Activated CD4-positive, CD25-positive, alpha-beta regulatory T cell treated with anti-CD3 and anti-CD28 coated beads, Interleukin-2, amount 50 U/mL, for 24 hours (primary cell): ENCODE measurements at regions not wholly inside any gene's neighbourhood (a gene's known extent, or its start where the extent isn't known, plus 50 kb on each side); places are given as distances from the start of the nearest gene placed in this dataset.
A peak's percentile ranks its signal among the peaks of the same experiment; 100 is the strongest.
"Not testable (repeated sequence)": the region's sequence is repeated elsewhere in the genome, so short reads cannot be mapped to it uniquely, and the experiment has no call there.

Source experiments
- ATAC-seq, 2 donors: fragments of 150-1000 bp; cut with Tn5 transposase; one replicate each; pipeline ENCODE4 v1.10.0; 2021; ENCODE audit warnings: mild to moderate bottlenecking in 1 of 2, moderate library complexity in 1 of 2

- ATAC-seq: no peak
These were observed 366.6 kb downstream of the PREX1 start for GRCh38 chr20:48461091-48461734.

GRCh38 chr20:48460681-48461080 lies 367.1 kb downstream of the PREX1 start:
- no peak for ATAC-seq

- no peak for ATAC-seq
These were observed 367.9 kb downstream of the PREX1 start for GRCh38 chr20:48459722-48460395.

GRCh38 chr20:48458601-48459385 lies 369.0 kb downstream of the PREX1 start:
- ATAC-seq: no peak

- ATAC-seq: no peak
These were observed 369.8 kb downstream of the PREX1 start for GRCh38 chr20:48458003-48458377.

GRCh38 chr20:48457193-48458002 lies 370.4 kb downstream of the PREX1 start:
- ATAC-seq: peak in 1 of 2 donors; percentile 21

- peak; percentile 28 to 44 for ATAC-seq
These were observed 371.2 kb downstream of the PREX1 start for GRCh38 chr20:48456366-48457192.

GRCh38 chr20:48455651-48456365 lies 372.0 kb downstream of the PREX1 start:
- no peak for ATAC-seq

GRCh38 chr20:48454671-48455490 lies 372.9 kb downstream of the PREX1 start:
- no peak for ATAC-seq

- ATAC-seq: no peak
These were observed 374.2 kb downstream of the PREX1 start for GRCh38 chr20:48453477-48454093.

- no peak for ATAC-seq
These were observed 376.4 kb downstream of the PREX1 start for GRCh38 chr20:48451401-48451800.

- no peak for ATAC-seq
These were observed 378.9 kb downstream of the PREX1 start for GRCh38 chr20:48448666-48449600.

- no peak for ATAC-seq
These were observed 380.3 kb downstream of the PREX1 start for GRCh38 chr20:48447456-48447855.

GRCh38 chr20:48445827-48446226 lies 382.0 kb downstream of the PREX1 start:
- no peak for ATAC-seq

- no peak for ATAC-seq
These were observed 383.6 kb downstream of the PREX1 start for GRCh38 chr20:48444249-48444648.

GRCh38 chr20:48440916-48441315 lies 386.9 kb downstream of the PREX1 start:
- no peak for ATAC-seq

- ATAC-seq: not testable (repeated sequence)
These were observed 387.5 kb downstream of the PREX1 start for GRCh38 chr20:48440261-48440660.

GRCh38 chr20:48437146-48437545 lies 390.7 kb downstream of the PREX1 start:
- ATAC-seq: no peak

- not testable (repeated sequence) for ATAC-seq
These were observed 391.2 kb downstream of the PREX1 start for GRCh38 chr20:48436609-48437008.
